Activated CD4-positive, alpha-beta T cell treated with anti-CD3 and anti-CD28 coated beads, Interleukin-2, amount 50 U/mL, for 24 hours (primary cell): ENCODE measurements at regions not wholly inside any gene's neighbourhood (a gene's known extent, or its start where the extent isn't known, plus 50 kb on each side); places are given as distances from the start of the nearest gene placed in this dataset.

Source experiments
- DNase-seq, 2 donors: peaks; one replicate each; pipeline ENCODE4 v3.0.0-alpha.2; 2020; ENCODE audit warnings: low read depth in 1 of 2, low spot score in 1 of 2

DNA sequence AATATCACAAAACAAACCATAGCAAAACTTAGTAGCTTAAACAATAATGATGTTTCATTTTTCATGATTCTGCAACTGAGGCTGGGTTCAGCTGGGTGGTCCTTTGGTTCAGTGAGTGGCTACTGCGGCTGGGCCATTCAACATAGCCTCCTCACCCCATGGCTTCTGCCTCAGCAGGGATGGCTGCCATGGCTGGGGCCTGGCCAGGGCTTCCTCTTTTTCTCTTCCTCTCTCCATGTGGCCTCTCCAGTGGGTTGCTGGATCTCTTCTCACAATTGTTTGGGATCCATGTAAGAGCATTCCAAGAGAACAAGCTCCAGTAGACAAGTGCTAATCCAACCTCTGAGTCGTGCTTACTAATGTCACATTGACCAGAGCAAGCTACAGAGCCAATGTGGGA, 248.6 kb upstream of the PLET1 start:
- no peak for DNase-seq

DNA sequence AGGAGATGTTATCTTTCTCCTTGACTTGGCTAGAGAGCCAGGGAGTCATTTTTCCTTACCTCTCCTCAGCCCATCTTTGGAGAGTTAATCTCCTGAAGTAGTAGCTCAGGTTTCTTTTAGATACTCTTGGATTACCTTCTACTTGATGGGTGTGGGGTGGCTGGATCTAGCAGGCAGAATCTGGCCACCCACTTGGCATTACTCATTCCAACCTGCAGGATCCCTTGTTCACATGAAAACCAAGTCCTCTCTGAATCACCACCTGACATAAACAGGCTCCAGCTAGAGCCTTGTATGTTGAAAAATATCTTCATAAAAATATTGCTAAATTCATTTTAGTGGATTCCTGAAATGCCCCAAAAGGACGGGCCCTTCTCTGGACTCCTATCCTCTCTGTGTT, 250.6 kb upstream of the PLET1 start:
- DNase-seq: no peak

DNA sequence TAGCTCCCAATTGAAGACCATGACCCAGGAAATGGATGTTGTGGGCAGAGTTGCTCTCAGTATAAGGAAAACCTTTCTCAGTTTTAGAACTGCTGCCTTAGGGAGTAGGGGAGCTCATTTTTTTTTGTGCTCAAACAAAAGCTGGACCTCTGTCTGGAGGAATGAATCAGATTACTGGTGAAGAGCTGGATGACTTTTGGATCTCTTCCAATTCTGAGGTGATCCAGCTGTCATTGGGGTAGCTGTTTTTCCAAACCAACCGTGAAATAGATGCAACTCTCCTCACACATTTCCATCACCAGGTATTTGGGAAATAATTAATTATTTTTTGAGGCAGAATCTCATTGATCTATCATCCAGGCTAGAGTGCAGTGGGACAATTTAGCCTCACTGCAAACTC, 251.3 kb upstream of the PLET1 start:
- no peak for DNase-seq

DNA sequence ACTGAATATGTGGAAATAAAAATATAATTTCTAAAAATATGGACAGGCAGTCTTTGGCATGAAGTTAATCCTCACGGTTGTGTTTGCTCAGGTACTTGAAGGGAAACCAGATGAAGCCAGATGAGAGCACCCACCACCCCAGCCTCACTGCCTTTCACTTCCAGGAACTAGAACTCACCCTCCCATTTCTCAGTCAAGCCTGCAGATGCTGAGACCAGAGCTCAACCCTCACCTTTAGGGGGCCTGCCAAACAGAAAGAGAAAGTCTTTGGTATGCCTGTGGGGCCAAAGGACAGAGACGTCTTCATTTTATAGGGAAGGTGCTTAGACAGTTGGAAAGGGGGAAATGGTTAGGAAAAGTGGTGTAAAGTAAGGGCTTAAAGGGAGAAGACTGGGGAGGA, 252.8 kb upstream of the PLET1 start:
- no peak for DNase-seq

DNA sequence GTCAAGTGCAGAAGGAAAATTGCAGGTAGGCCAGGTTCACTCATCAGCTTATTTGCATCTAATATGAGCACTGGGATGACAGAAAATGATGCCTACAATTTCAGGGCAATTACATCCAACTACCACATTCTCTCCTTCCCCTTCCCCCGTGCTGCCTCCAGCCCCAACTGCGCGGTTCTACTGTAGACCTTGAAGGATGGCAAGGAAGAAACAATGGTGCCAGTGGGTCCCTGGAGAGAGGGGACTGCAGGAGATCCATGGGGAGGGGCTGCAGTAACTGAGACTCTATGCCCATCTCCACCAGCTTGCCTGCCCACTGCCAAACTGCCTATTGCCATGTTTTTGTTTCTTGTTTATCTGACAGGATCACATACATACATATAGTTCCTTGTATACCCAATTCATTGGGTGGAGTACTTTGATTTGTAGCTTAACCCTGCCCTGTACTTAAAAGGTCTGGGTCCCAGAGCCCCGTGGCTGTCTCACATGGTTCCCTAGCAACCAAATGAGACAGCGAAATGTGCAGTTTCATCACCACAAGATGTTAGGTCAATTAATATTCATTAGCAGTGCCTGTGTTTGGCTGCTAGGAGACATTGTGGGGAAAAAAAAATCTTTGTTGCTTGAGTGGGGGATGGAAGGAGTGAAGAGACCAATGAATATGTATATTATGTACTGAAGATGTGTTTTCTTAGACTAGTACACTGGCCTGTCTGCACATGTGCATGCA, 253.5 kb upstream of the PLET1 start:
- DNase-seq: no peak

DNA sequence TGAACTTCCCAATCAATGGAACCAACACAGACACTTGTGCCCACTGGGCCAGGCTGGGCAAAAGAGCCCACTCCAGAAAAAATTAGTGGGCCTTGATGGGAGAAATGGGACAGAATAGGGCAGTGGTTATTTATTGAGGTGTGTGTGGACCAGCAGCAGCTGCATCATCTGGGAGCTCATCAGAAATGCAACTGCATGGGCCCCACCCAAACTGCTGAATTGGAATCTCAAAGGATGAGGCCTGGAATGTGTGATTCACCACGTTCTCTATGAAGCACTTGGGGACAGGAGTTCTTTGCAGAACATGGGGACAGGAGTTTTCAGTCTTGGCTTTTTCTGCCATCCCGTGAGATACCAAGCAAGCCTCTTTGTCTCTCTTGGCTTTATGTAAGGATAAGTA, 255.6 kb upstream of the PLET1 start:
- no peak for DNase-seq

DNA sequence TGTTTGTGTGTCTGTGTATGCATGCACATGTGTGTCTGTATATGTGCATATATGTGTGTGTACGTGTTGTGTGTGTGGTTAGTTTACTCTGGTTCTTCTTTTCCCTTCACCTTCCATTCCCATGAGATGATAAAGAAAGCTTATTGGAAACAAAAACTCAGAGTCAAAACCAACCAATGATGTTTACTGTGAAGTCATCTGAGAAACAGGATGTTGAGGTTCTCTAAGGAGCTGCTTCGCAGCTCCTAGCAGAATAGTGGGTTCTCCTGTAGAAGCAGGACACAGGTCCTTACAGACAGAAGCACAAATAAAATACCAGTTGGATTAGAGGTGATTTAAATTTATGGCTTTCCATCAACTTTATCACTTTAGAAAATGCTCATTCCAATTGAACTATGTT, 256.1 kb upstream of the PLET1 start:
- no peak for DNase-seq

DNA sequence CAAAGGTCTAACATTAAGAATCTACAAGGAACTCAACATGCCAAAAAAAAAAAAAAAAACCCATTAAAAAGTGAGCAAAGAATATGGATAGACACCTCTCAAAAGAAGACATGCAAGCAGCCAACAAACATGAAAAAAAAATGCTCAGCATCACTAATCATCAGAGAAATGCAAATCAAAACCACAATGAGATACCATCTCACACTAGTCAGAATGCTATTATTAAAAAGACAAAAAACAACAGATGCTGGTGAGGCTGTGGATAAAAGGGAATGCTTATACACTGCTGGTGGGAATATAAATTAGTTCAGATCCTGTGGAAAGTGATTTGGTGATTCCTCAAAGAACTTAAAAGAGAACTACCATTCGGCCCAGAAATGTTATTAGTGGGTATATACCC, 257.7 kb upstream of the PLET1 start:
- no peak for DNase-seq

DNA sequence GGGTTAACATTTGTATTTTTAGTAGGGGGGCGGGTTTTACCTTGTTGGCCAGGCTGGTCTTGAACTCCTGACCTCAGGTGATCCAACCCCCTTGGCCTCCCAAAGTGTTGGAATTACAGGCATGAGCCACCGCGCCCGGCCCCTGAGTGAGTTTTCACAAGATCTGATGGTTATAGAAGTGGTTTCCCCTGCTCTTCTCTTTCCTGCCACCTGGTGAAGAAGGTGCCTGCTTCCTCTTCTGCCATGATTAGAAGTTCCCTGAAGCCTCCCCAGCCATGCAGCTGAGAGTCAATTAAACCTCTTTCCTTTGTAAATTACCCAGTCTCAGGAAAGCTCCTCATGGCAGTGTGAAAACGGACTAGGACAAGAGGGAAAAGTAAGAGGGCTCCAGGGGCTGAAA, 259.1 kb upstream of the PLET1 start:
- DNase-seq: no peak

DNA sequence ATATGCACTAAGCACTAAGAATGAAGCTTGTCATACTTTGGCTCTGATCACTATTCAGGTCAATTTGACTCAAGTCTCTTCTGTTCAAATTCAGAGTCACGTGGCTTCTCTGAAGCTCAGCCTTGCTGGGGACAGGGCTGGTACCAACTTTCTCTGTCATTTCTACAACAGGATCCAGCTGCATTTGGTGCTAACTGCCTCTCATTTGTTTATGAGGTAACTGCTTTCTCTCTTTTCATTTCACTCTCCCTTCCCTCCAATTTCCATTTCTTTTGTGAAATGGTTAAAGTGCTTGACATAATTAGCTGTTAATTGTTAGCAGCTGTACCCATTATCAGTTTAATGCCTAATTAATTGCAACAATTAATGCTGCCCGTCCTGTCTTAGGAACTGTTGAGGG, 259.7 kb upstream of the PLET1 start:
- no peak for DNase-seq

DNA sequence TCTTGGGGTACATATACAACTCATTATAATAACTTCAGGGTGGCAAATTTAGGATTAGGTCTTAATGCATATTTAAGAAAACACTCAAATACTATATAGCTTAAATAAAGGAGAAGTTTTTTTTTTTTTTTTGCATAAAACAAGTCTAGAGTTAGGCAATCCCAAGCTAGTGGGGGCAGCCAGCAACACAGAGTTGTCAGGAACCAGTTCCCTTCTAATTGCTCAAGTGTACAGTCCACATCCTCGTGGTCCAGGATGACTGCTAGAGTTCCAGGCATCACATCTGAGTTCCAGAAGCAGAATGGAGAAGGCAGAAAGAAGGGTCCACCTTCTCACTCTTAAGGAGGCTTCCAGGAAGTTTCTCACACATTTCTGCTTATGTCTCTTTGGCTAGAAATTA, 261.9 kb upstream of the PLET1 start:
- no peak for DNase-seq

DNA sequence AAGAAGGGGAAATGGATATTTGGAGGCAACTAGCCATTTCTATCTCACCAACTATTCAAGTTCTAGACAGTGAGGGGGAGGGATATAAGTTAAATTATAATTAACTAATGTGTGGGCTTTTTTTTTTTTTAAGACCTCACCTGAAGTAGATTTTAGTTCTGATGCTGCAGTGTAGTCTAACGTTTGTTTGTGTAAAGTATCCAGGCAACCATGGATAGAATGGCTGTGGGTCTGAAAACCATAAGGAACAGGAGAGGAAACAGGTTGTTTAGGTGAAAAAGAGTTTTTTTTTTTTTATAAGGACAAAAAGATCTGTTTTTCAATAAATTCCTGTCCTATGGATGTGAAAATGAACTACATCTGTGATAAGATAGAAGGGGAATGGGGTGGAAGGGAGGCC, 262.4 kb upstream of the PLET1 start:
- no peak for DNase-seq

DNA sequence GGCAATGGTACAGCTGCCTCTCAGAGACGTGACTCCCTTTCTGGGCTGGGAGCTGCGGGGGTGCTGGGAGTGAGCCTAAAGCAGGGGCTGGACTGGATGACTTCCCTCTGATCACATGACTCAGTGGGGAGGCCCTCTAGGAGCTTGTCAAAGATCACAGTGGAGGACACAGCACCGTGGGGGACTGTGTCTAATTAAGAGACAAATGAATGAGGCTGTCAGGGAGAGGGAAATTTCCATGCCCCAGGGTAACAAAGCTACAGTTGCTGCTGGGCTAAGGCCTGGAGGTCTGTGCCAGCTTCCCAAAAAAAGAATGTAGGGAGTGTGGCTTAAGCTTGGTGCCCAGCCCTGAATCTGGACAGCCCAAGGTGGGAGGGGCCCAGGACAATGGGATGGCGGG, 262.8 kb upstream of the PLET1 start:
- no peak for DNase-seq

DNA sequence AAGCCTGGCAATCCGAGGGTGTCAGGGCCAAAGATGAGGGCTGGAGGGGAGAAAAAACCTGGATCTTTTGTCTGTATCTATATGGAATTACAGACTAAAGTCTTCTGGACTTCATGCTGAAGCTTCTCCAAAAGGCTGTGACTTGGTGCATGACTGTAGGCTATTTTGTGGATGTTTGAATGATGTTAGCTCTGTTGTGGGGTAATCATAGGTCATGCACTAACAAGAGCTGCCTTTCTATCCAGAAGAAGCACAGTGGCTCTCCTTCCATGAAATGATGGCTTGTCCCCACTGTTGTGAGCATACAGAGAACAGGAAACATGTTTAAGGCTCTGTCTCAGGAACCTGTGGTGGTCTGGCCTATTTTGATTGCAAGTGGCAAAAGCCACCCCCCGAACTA, 263.3 kb upstream of the PLET1 start:
- no peak for DNase-seq

DNA sequence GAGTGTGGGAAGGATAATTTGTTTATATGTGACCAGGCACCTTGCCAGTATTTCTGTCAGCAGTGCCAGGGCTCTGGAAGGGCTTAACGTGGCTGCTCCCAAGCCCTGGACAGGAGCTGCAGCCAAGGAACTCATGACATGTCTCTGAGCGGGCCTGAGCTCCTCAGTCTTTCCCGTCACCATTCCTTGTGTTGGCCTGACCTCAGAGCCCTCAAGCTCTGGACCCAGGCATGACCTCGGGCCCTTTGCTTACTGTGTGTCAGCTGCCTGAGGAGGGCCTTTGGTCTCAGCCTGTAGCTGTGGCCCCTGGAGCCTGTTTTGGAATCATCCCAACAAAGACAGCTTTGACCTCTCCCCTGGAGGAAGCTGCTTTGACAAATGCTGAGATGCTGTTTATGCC, 264.1 kb upstream of the PLET1 start:
- no peak for DNase-seq

DNA sequence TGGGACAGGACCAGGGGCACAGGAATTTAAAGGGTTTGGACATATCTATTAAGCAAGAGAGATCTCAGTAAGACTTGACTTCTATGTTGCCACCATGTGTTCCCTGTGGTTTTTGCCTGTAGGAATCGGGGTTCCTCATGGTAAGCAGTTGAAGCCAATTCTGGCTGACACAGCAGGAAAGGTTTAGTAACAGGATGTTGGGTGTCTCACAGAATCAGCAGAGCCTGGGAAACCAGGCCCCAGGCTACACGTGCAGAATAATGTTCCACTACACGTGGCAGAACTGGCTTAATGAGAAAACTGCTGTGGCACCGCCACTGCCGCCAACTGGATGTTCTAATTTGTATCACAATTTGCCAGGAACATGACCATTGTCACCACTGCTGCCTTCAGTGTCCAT, 264.6 kb upstream of the PLET1 start:
- peak in 1 of 2 donors; percentile 5 for DNase-seq

DNA sequence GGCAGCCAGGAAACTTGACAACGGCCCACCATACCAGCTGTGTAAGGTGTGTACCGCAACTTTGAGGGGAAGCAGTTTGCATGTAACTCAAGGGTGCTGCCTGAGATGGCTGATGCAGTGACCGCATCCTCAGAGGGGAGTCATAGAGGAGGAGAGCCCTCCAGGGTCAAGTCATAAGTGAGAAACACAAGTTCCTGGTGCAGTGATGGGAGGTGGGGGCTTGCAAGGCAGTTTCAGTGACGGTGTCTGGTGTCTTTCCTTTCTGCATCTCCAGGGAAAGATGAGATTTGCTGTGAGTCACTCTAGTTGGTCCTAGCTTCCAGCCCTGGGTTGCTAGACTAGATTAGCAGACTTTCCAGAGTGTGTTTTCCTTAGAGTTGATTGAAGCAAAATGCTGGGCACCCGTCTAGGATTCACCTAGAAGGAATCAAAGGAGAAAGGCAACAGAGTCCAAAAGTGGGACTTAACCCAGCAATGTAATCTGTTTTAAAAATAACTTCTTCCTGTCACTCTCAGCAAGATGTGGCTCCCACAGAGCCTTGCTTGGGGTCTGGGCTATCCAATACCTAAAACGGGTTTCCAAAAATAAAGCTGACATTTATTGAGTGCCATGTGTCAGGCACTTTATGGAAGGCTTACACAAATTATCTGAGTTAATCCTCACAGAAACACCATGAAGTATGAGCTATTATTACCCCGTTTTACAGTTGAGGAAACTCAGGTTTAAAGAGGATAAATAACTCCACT, 265.4 kb upstream of the PLET1 start:
- DNase-seq: no peak

DNA sequence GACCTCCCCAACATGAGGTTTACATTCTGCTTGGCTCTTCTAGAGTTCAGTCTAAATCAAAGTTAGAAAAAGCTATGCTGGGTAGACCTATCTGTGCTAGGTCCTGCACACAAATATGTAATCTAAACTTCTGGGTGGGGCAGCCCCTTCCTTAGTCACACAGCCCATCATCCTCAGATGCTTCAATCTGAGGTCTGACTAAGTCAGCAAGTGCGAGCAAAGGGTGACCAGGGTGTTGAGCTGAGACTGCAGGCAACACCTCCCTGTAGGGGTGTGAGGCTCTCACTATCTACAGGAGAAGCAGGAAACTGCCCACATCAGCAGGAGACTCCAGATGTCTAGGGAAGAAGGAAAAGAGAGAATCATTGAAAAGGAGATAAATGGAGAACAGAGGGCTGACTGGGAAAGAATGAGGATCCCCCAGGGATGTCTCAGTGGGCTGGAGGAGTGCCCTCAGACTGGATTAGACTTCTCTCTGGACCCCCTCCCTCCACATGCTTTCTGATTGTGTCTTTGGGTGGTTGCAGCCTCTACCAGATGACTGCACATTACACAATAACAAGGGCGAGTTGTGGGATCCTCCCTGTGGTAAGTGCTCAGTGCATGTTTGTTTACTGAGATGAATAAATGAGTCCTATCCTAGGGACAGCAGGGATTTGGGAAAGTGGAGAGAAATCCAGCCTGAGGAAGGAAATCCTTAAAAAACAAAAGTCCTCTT, 266.2 kb upstream of the PLET1 start:
- DNase-seq: peak in 1 of 2 donors; percentile 2

DNA sequence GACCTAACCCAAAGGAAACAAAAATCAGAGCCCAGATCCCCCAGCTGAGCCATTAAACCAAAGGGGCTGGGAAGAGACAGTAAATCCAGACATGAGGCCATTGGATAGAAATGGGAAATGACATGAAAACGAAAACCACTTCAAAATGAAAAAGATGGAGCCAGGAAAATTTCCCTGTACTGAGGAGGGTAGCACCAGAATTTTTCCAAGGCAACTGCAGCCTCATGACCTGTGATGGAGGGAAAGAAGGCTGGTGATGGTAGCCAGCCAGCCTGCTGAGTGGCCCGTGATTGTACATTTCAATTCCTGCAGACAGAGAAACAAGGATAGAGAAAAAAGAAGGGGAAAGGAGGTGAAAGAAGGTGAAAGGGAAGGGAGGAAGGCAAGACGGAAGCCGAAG, 268.4 kb upstream of the PLET1 start:
- DNase-seq: no peak

DNA sequence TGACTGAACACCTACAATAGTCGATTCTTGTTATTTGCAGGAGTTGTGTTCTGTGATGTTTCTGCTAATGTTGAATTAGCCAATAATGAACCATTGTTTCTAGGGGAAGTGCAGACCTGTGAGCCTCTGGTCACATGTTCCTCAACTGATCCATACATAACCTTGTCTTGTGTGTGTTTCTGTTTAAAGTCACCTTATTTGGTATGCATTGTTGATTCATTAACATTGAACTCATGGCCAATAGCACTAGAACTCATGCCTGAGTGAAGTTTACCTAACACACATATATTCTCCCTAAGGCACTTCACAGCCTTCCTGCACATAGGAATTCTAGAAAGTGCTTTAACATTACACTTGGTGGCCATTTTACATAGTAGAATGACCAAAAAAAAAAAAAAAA, 271.8 kb upstream of the PLET1 start:
- no peak for DNase-seq

DNA sequence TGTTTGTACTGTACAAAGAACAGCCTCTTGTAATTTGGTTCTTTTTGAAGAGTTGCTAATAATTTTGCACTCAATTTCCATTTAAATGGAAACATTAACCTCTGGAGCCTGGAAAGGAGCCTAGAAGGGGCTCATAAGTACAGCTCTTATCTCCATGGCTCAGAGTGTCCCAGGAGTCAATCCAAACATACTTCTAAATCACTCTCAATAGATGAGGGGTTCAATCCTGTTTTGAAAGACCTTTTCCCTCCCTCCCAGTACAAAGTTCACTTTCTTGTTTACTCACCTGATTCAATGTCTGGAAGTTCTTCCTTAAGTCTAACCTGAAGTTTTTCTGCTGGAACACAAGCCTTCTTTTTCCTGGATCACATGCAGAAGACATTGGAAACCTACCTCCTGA, 273.0 kb upstream of the PLET1 start:
- DNase-seq: no peak

DNA sequence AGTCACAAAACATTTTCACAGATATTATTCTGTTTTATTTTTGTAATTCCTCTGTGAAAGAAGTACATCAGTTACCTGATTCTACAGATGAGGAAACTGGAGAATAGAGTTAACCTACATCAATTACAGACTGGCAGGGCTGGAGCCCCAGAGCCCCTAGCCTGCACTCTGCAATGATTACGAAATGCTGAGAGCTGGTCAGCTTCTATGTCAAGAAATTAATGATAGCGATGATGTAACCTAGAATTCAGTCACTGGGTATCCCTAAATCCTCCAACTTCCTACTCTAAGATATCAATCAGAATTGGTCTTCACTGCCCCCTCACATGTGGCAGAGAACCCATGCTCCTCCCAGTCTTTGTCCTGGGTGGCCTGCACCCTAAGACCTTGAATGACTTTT, 273.5 kb upstream of the PLET1 start:
- no peak for DNase-seq
